ENCODE measurements at regions not wholly inside any gene's neighbourhood (a gene's known extent, or its start where the extent isn't known, plus 50 kb on each side); places are given as distances from the start of the nearest gene placed in this dataset.

GRCh38 chr2:220127876-220128275, 500.4 kb downstream of the SLC4A3 start:
- DNase-seq = no peak

- no peak for DNase-seq
These were observed 502.0 kb downstream of the SLC4A3 start for GRCh38 chr2:220129391-220129790.

- DNase-seq = no peak
These were observed 507.5 kb downstream of the SLC4A3 start for GRCh38 chr2:220134756-220135534.

- DNase-seq = no peak
These were observed 515.9 kb downstream of the SLC4A3 start for GRCh38 chr2:220143336-220143735.

- no peak for DNase-seq
These were observed 517.0 kb downstream of the SLC4A3 start for GRCh38 chr2:220144411-220144810.

DNA sequence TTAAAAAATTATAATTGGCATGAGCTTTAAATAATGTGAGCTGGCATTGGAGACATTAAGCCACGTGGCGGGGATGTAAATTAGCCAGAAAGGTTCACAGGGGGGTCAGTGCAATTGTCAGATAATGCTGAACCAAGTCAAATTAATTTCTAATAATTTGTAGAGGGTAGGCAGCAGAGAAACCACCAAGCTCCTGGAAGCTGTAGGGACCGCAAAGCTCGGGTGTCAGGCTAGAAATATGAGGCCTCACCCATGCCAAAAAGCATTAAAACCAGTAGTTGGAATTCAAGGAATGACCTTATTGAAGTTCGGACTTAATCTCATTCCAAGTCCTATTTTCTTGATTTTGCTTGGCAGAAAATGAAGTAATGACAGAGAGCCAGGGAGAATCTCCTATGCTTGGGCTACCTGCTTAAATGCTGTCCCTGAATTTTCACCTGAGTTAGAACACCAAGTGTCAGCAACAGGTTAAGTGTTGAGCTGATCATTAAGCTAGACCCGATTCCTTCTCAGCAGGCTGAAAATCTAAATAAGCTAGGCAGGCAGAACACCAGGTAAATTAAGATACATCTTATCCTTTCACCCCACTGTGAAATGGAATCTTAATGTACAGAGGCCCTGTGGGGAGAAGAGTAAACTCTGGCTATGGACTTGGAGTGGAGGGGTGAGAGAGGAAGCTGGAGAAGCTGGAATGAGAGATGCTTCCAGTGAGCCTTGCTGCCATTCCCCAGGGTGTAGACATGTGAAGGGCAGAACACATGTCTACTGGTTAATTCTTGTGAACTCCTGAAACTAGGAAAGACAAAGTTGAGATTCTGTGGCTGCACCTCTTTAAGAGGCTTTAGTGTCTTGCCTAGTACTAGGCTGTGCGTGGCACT, 520.0 kb downstream of the SLC4A3 start:
- DNase-seq = no peak

GRCh38 chr2:220148471-220149248, 521.2 kb downstream of the SLC4A3 start:
- DNase-seq = no peak

DNA sequence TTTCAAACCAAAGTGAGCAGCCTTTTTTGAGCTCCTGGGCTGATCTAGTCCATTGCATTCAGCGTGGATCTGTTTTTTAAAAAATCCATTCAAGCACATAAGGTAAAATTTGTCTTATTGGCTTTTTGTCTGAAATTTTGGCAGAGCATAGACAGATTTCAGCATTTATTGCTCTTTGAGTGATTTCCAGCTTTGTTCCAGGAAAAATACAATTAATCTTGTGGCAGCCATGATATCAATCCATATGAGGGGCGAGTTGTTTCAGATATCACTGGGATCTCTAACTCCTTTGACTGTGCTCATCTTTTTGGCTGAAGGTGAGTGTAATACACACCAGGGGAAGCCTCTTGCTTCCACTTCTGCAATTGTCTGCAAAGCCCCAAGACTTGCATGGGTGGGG, 523.9 kb downstream of the SLC4A3 start:
- DNase-seq = no peak

DNA sequence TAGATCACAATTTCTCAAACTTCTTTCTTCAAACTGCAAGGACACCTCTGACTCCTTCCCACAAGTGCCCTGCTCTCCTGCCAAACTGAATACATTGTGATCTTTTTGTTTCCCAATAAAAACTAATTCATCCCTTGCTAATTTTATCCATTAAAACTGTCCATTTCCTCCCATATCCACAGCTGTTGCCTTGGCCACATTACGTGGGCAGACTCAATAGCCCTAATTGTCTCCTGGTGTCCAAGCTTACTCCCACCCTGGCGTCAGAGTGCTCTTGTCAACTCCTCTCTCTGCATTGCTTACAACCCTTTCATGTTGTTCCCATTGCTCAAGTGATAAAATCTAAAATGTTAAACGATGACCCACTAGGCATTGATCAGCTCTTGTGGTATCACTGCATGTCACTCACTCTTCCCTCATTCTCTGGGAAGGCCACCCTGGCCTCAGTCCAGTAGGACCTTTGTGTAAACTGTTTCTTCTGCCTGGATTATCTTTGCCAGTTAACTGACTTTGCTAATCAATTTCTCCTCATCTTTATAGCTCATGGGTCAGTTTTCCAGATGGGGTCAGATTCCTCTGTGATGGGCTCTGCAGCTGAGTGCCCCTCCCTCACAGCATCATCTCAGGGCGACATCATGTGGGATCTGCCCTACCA, 525.0 kb downstream of the SLC4A3 start:
- no peak for DNase-seq

- no peak for DNase-seq
These were observed 525.7 kb downstream of the SLC4A3 start for GRCh38 chr2:220153118-220153517.

DNA sequence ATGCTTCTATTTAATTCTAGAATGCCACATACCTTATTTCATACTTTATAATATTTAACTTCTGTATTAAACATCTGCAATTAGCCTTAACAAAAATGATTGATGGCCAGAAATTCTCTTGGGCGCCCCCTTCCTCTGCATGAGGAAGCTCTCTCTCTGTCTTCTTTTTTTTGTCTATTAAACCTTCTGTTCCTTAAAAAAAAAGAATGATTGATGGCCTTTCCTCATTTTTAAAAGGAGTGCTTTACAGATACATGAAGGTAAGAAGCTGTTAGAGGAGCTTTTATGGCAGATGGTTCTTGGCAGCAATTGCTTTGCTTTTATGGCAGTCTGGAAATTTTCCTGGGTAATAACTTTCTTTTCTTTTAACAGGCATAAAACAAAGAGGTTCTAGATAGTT, 526.9 kb downstream of the SLC4A3 start:
- DNase-seq = no peak

DNA sequence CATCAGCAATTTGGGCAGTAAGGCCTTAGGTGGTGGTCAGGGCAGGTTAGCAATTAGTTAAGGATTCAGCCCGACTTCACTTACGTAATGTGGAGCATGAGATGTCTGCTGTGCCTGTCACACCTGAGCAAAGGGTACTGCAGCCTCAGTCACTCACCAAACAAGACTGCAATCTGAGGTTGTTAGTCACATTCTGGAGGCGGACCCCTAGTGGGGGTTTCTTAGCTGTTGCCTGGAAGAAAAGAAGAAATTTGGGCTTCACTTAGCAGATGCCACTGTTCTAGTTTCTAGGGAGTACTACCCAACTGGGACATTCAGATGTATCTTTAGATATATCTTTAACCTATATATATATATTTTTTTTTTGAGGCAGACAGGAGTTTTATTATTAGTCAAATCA, 529.9 kb downstream of the SLC4A3 start:
- DNase-seq = no peak

- DNase-seq = no peak
These were observed 532.3 kb downstream of the SLC4A3 start for GRCh38 chr2:220159738-220160137.

DNA sequence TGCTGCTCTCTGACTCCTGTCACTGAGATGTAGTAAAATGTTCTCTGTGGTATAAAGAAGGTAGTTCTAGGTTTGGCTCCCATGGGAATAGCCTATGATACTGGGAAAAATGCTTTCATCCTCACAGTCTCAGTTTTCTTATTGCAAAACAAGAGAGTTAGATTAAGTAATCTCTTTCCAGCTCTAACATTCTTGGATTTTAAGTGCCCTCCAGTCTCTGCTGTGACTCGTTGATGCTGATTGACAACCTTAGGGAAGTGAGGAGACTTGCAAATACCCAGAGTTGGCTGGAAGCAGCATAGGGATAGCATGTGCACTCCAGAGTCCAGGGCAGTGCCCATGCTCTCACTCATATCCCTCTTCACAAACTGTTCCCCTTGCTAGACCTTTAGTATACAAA, 534.9 kb downstream of the SLC4A3 start:
- DNase-seq = no peak

DNA sequence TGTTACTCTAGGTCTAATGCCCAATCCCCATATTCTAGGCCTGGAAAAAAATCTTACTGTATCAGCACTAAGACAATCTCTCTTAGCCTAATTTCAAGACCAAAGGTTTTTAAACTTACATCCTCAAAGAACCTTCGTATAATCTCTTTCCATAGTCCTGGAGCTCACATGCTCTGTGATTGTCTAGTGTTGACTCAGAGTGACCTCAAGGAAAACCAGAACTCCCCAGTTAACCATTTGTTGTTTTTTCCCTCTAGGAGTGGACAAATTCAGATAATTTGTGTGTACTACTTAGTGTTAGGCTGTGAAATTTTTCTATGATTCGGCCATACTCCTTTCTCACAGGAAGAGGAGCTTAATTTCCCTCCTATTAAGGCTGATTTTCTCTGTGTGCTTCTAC, 536.1 kb downstream of the SLC4A3 start:
- no peak for DNase-seq

- DNase-seq = no peak
These were observed 538.0 kb downstream of the SLC4A3 start for GRCh38 chr2:220165401-220165800.

- DNase-seq = no peak
These were observed 539.2 kb downstream of the SLC4A3 start for GRCh38 chr2:220166616-220167015.

- DNase-seq = no peak
These were observed 540.5 kb downstream of the SLC4A3 start for GRCh38 chr2:220167956-220168355.

- DNase-seq = no peak
These were observed 541.6 kb downstream of the SLC4A3 start for GRCh38 chr2:220168891-220169546.

- no peak for DNase-seq
These were observed 547.4 kb downstream of the SLC4A3 start for GRCh38 chr2:220174826-220175225.

DNA sequence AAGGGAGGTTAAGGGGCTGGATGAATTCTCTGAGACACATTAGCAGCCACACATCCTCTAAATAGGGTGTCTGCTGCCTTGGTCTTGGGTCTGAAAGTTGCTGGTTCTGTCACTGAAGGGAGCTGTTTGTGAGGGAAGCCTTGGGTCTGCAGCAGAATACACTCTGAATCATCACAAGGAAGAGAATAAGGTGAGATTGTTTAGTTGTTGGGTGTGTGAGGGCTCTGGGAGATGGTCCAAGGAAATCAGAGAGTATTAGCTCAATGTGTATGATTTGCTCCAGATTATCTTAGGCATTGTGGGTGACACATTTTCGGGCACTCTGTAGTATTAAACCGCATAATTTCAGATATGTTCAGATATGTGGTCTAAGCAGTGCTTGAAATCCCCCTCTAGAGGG, 548.5 kb downstream of the SLC4A3 start:
- no peak for DNase-seq

- no peak for DNase-seq
These were observed 551.7 kb downstream of the SLC4A3 start for GRCh38 chr2:220178991-220179695.

Measured in activated gamma-delta T cell treated with Interleukin-2 at 50 U/mL for 16 hours (primary cell).